HepG2 (cell line): ENCODE measurements at regions not wholly inside any gene's neighbourhood (a gene's known extent, or its start where the extent isn't known, plus 50 kb on each side); places are given as distances from the start of the nearest gene placed in this dataset.

ENCODE experiments used
- ATAC-seq: fragments of 200-7000 bp; cut with Tn5 transposase; 3 replicates; pipeline ENCODE4 v1.9.1; 2020; ENCODE audit warnings: mild to moderate bottlenecking, moderate library complexity
- BruUV-seq: library from RNA; stranded (reverse); fragments of 400-500 nt; replicated peaks from 2 replicates; lab custom pipeline; 2021; lab: Mats Ljungman, UMichigan
- CTCF ChIA-PET: fragments of 300-600 bp; formaldehyde crosslinking; extraction: SDS; loops from one replicate; lab custom pipeline; 2021; ENCODE audit warnings: low total read pairs, inconsistent platforms, low intra/inter-chr PET ratio; lab: Yijun Ruan, JAX
- POLR2A ChIA-PET: fragments of 350-600 bp; sonication (Branson Sonifier 250); formaldehyde crosslinking; loops from one replicate; lab custom pipeline; 2020; ENCODE audit warnings: antibody characterized with exemption, inconsistent platforms; lab: Yijun Ruan, JAX
- DNase-seq: peaks from one replicate; pipeline ENCODE4 v3.0.0-alpha.2; 2015; ENCODE audit warnings: low spot score
- FAIRE-seq: peaks from 3 replicates; lab custom pipeline; 2011; peaks lifted over from hg19 to GRCh38; lab: Jason Lieb, UNC
- H2AFZ ChIP-seq: one replicate; pipeline ENCODE4 v1.6.1; 2011; ENCODE audit warnings: low read length, inconsistent platforms
- H3K27ac ChIP-seq: fragments of 300-600 bp; 3 replicates; pipeline ENCODE4 v1.8.0; 2011; ENCODE audit warnings: mixed run types, mild to moderate bottlenecking, mixed read lengths, low read length, inconsistent platforms; ENCODE audit not compliant: insufficient read depth; ENCODE audit errors: extremely low read length
- H3K27me3 ChIP-seq, 2 experiments: fragments of 200-600 bp in 1 of 2; 2 replicates in 1 of 2; 3 replicates in 1 of 2; pipeline versions ENCODE4 v1.6.0 to v1.8.0; 2011; ENCODE audit warnings: low read length in 2 of 2, mild to moderate bottlenecking in 2 of 2, moderate library complexity in 2 of 2, inconsistent platforms in 1 of 2; ENCODE audit not compliant: insufficient read depth in 2 of 2, control insufficient read depth in 1 of 2
- H3K36me3 ChIP-seq, 2 experiments: fragments of 200-600 bp in 1 of 2; replicated peaks in 1 of 2; 2 replicates in 1 of 2; 3 replicates in 1 of 2; pipeline versions ENCODE4 v1.5.1 to v1.8.0; 2011; ENCODE audit warnings: low read length in 2 of 2, inconsistent platforms in 1 of 2; ENCODE audit not compliant: insufficient read depth in 2 of 2, control insufficient read depth in 1 of 2
- H3K4me1 ChIP-seq: 2 replicates; pipeline ENCODE4 v1.5.1; 2012; ENCODE audit warnings: low read length, inconsistent platforms; ENCODE audit not compliant: insufficient read depth
- H3K4me2 ChIP-seq: 2 replicates; pipeline ENCODE4 v1.6.0; 2011; ENCODE audit warnings: low read depth, low read length, inconsistent platforms
- H3K4me3 ChIP-seq, 3 experiments: fragments of 200-600 bp in 1 of 3; sonication (generic), shearing (Covaris generic) in 1 of 3; replicated peaks in 1 of 3; 2 replicates each; pipeline ENCODE4 v1.5.1; 2011 to 2016; ENCODE audit warnings: low read length in 3 of 3, inconsistent platforms in 2 of 3, low read depth in 2 of 3, mild to moderate bottlenecking in 2 of 3, control low read depth in 1 of 3, mixed read lengths in 1 of 3; ENCODE audit not compliant: insufficient read depth in 1 of 3
- H3K79me2 ChIP-seq: one replicate; pipeline ENCODE4 v1.6.1; 2011; ENCODE audit warnings: low read length, inconsistent platforms; ENCODE audit not compliant: insufficient read depth
- H3K9ac ChIP-seq: 2 replicates; pipeline ENCODE4 v1.6.0; 2011; ENCODE audit warnings: mild to moderate bottlenecking, low read depth, low read length, inconsistent platforms; ENCODE audit not compliant: insufficient read depth
- H3K9me3 ChIP-seq: 2 replicates; pipeline ENCODE4 v1.5.1; 2012; ENCODE audit warnings: mild to moderate bottlenecking, low read length
- H4K20me1 ChIP-seq: 2 replicates; pipeline ENCODE4 v1.6.0; 2011; ENCODE audit warnings: inconsistent platforms, mild to moderate bottlenecking, low read length, moderate library complexity; ENCODE audit not compliant: insufficient read depth
- ATF7 ChIP-seq, 2 experiments: fragments of 450-650 bp in 1 of 2; sonication (generic) in 1 of 2; formaldehyde crosslinking in 1 of 2; IDR thresholded peaks; 2 replicates each; pipeline versions ENCODE4 v1.4.0 to v1.6.1; 2016 to 2020; ENCODE audit warnings: antibody characterized with exemption in 1 of 2, mild to moderate bottlenecking in 1 of 2, missing genetic modification reagents in 1 of 2
- BRD4 ChIP-seq: sonication (generic); formaldehyde crosslinking; IDR thresholded peaks from 2 replicates; pipeline ENCODE4 v1.4.0; 2020; ENCODE audit warnings: missing genetic modification reagents
- CEBPB ChIP-seq: IDR thresholded peaks from 2 replicates; pipeline ENCODE4 v1.6.1; 2011; ENCODE audit warnings: low read depth, low read length, improper control_type of control experiment, borderline replicate concordance
- FOXJ3 ChIP-seq: sonication (generic); formaldehyde crosslinking; IDR thresholded peaks from 2 replicates; pipeline ENCODE4 v1.4.0; 2020; ENCODE audit warnings: missing genetic modification reagents, mild to moderate bottlenecking, borderline replicate concordance
- FOXK1 ChIP-seq: sonication (generic); formaldehyde crosslinking; IDR thresholded peaks from 2 replicates; pipeline ENCODE4 v1.4.0; 2020; ENCODE audit warnings: low read depth, missing genetic modification reagents, borderline replicate concordance
- KMT2B ChIP-seq: IDR thresholded peaks from 2 replicates; pipeline ENCODE4 v1.6.1; 2016; ENCODE audit warnings: missing genetic modification reagents, missing compliant biosample characterization
- SP1 ChIP-seq, 2 experiments: fragments of 450-650 bp in 1 of 2; sonication (generic) in 1 of 2; formaldehyde crosslinking in 1 of 2; IDR thresholded peaks; 2 replicates each; pipeline versions ENCODE4 v1.4.0 to v1.6.1; 2016 to 2020; ENCODE audit warnings: missing genetic modification reagents in 1 of 2
- ZNF343 ChIP-seq: sonication (generic); formaldehyde crosslinking; IDR thresholded peaks from 2 replicates; pipeline ENCODE4 v1.4.0; 2020; ENCODE audit warnings: mild to moderate bottlenecking, missing genetic modification reagents
- ZNF441 ChIP-seq: sonication (generic); formaldehyde crosslinking; IDR thresholded peaks from 2 replicates; pipeline ENCODE4 v1.7.0; 2021; ENCODE audit warnings: missing genetic modification reagents, borderline replicate concordance
- ZNF678 ChIP-seq: sonication (generic); formaldehyde crosslinking; IDR thresholded peaks from 2 replicates; pipeline ENCODE4 v1.4.0; 2020; ENCODE audit warnings: mild to moderate bottlenecking, missing genetic modification reagents
- WGBS: methylation state at CpG from one replicate; pipeline ENCODE4 v1.1.6; 2017; ENCODE audit warnings: low lambda C conversion rate; 5-methylcytosine and 5-hydroxymethylcytosine counted together
- in situ Hi-C: cut with HindIII; loops from 2 replicates; pipeline ENCODE4 v1.10.0; 2017; ENCODE audit warnings: low pct_unique_long_range_greater_than_20kb; ENCODE audit not compliant: extremely low pct_ligation_motif_present
- intact Hi-C: fragments of 100-400 bp; cut with micrococcal nuclease; formaldehyde crosslinking; loops from one replicate; pipeline ENCODE4 v1.10.0; 2022; ENCODE audit not compliant: unreplicated experiment
- TF ChIP-seq, protein P1 (sequence below): sonication (generic); formaldehyde crosslinking; IDR thresholded peaks from 2 replicates; pipeline ENCODE4 v1.4.0; 2020; ENCODE audit warnings: missing genetic modification reagents, mild to moderate bottlenecking, borderline replicate concordance

DNA sequence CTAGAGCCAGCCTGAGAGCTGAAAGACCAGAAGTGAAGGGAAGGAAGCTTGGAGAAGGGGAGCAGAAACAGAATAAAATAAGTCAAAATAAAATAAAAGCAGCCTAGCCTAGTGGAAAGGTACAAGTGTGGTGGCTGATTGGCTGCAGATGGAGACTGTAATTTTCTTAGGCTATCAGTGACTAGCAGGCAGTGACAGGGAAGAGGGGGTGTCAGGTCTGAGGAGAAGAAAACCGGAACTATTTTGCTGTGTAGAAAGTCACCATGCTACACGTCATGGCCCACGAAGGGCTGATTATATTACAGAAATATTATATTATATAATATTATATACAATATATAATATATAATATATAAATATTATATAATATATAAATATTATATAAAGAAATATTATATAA lies 98.1 kb upstream of the TAF11L2 start:
- no peaks in the 10 kb centered on the region for H3K79me2 ChIP-seq
- ChIA-PET CTCF (no interaction called here), POLR2A (no interaction called here)
- intact Hi-C loops = no loop called here
- DNase-seq (no peak), FAIRE-seq (no peak), ATAC-seq (no peak)
- H3K27me3 ChIP-seq = peaks cover 0 to 12% of the 10 kb centered on the region in 2 experiments; a peak in 1 of 5 replicates
- no peaks in the 10 kb centered on the region for H4K20me1 ChIP-seq
- no peaks in the 10 kb centered on the region for H3K36me3 ChIP-seq
- BruUV-seq = no TSS peak
- no peak for TF ChIP-seq FOXK1 (CRISPR knock-in tag)
- no peak for TF ChIP-seq ZNF678
- TF ChIP-seq FOXJ3 (CRISPR knock-in tag) = no peak
- no peak for TF ChIP-seq KMT2B (CRISPR knock-in tag)
- H3K9ac ChIP-seq = no peak overlapping the region
- no peak overlapping the region for H2AFZ ChIP-seq
- no peak overlapping the region for H3K4me2 ChIP-seq
- H3K4me1 ChIP-seq = peaks cover 16% of the 10 kb centered on the region
- no peak overlapping the region for H3K27ac ChIP-seq
- no peak overlapping the region for H3K4me3 ChIP-seq
- no peaks in the 10 kb centered on the region for H3K9me3 ChIP-seq
- WGBS = 19% methylated on average over 3 of the region's 3 CpGs
- in situ Hi-C loops = no loop called here

DNA sequence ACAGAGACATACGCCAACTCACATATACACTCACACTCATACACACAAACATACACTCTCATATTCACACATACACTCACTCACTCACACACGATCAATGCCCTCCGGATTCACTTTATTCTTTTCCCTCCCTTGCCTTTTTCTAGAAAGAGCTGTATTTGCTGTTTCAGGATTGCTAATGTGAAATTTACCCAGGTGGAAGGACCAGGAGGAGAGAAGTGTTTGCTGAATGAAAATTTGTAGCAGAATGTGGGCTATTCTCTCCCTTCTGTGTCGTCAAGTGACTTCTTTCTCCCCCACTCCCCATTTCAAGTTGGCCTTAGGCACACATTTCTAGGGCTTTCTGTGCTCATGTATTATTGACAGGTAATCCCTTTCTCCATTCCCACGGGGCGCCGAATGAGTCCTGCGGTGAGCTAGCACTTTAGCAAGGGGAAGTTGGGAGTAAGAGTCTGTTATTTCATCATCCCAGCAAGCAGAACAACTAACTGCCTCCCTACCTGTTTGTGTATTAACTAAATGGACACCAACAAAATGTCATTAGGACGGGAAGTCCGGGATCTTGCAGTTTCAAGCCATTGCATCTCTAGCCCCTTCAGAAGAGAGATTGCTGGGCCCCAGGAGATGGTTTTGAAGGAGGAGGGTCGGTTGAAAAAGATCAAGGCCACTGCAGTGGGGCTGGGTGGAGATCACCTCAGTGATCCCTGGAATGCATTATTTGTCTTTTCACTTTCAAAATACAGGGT lies 97.1 kb upstream of the TAF11L2 start:
- DNase-seq (no peak), FAIRE-seq (no peak), ATAC-seq (peak; percentile 31; the same call in 2 of the 3 replicates)
- no peak overlapping the region for H3K27ac ChIP-seq
- H4K20me1 ChIP-seq = no peaks in the 10 kb centered on the region
- H2AFZ ChIP-seq = no peak overlapping the region
- no peak overlapping the region for H3K4me2 ChIP-seq
- H3K4me3 ChIP-seq = no peak overlapping the region
- peaks cover 0 to 12% of the 10 kb centered on the region in 2 experiments; a peak in 1 of 5 replicates for H3K27me3 ChIP-seq
- no TSS peak for BruUV-seq
- no peak overlapping the region for H3K9ac ChIP-seq
- no peaks in the 10 kb centered on the region for H3K79me2 ChIP-seq
- POLR2A ChIA-PET = no interaction called here
- no peaks in the 10 kb centered on the region for H3K36me3 ChIP-seq
- in situ Hi-C loops = no loop called here
- intact Hi-C loops = no loop called here
- H3K4me1 ChIP-seq = peaks cover 16% of the 10 kb centered on the region
- CTCF ChIA-PET = no interaction called here
- no peaks in the 10 kb centered on the region for H3K9me3 ChIP-seq
- TF ChIP-seq ATF7 (IDR thresholded peaks at IDR 0.05) (no peak), ATF7 (CRISPR knock-in tag; IDR thresholded peaks at IDR 0.05) (no peak), BRD4 (no peak), ZNF343 (no peak), CEBPB (0 out of 2 replicates have a peak, but pooled peaks have one; percentile 8), SP1 (IDR thresholded peaks at IDR 0.05) (no peak), SP1 (CRISPR knock-in tag; IDR thresholded peaks at IDR 0.05) (no peak), ZNF441 (CRISPR knock-in tag) (no peak)
- TF ChIP-seq, protein P1, sequence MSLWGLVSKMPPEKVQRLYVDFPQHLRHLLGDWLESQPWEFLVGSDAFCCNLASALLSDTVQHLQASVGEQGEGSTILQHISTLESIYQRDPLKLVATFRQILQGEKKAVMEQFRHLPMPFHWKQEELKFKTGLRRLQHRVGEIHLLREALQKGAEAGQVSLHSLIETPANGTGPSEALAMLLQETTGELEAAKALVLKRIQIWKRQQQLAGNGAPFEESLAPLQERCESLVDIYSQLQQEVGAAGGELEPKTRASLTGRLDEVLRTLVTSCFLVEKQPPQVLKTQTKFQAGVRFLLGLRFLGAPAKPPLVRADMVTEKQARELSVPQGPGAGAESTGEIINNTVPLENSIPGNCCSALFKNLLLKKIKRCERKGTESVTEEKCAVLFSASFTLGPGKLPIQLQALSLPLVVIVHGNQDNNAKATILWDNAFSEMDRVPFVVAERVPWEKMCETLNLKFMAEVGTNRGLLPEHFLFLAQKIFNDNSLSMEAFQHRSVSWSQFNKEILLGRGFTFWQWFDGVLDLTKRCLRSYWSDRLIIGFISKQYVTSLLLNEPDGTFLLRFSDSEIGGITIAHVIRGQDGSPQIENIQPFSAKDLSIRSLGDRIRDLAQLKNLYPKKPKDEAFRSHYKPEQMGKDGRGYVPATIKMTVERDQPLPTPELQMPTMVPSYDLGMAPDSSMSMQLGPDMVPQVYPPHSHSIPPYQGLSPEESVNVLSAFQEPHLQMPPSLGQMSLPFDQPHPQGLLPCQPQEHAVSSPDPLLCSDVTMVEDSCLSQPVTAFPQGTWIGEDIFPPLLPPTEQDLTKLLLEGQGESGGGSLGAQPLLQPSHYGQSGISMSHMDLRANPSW (CRISPR knock-in tag) = no peak
- WGBS = 21% methylated on average over 11 of the region's 11 CpGs
